Myocyte (in vitro differentiated cells): ENCODE measurements at regions not wholly inside any gene's neighbourhood (a gene's known extent, or its start where the extent isn't known, plus 50 kb on each side); places are given as distances from the start of the nearest gene placed in this dataset.

Source experiments
- DNase-seq: peaks from one replicate; pipeline ENCODE4 v3.0.0-alpha.2; 2012; ENCODE audit warnings: low read depth

GRCh38 chr3:82764521-82764920 lies 1003.1 kb upstream of the GBE1 start:
- no peak for DNase-seq

GRCh38 chr3:82761858-82762257 lies 1000.4 kb upstream of the GBE1 start:
- no peak for DNase-seq

DNA sequence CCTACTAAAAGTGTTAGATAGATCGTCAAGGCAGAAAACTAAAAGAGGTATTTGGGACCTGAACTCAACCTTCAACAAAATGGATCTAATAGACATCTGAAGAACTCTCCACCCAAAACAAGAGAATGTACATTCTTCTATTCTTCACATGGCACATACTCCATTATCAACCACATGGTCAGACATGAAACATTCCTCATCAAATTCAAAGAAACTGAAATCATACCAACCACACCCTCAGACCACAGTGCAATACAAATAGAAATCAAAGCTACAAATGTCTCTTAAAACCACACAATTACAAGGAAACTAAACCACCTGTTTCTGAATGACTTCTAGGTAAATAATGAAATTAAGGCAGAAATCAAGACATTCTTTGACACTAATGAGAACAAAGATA lies 984.1 kb upstream of the GBE1 start:
- DNase-seq, result no peak

- no peak for DNase-seq
These were observed 981.8 kb upstream of the GBE1 start for GRCh38 chr3:82743196-82743595.

DNA sequence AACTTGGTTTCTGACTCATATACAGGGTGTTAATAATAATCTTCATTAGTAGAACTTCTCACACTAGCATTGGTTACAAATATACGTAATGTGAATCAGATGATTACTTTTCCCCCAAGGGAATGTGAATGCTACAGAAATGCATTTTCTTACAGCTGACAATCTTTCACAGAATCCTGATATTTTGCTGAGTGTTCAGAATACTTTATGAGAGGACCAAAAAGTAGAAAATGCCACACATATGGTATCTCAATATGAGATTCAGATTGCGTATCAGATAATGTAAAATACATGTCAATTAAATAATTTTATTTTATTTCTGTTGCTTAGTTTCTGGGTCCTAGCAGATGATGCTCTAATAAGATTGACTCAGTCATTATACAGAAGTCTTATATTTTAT lies 979.9 kb upstream of the GBE1 start:
- no peak for DNase-seq

DNA sequence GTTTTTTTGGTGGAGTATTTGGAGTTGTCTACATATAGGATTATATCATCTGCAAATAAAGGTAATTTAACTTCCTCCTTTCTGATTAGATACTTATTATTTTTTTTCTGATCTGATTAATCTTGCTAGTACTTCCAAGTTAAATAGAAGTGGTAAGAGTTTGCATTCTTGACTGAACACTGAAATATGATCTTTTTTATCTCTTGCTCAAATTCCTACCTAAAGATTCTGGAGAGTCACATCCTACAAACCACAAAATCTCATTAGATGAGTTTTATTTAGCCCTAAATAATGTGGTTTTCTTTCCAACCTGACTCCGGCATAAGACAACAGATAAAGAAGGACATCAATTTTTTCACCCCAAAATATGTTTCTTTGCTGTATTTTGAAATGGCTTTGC lies 977.9 kb upstream of the GBE1 start:
- DNase-seq, result no peak

GRCh38 chr3:82736696-82737277 lies 975.3 kb upstream of the GBE1 start:
- no peak for DNase-seq

DNA sequence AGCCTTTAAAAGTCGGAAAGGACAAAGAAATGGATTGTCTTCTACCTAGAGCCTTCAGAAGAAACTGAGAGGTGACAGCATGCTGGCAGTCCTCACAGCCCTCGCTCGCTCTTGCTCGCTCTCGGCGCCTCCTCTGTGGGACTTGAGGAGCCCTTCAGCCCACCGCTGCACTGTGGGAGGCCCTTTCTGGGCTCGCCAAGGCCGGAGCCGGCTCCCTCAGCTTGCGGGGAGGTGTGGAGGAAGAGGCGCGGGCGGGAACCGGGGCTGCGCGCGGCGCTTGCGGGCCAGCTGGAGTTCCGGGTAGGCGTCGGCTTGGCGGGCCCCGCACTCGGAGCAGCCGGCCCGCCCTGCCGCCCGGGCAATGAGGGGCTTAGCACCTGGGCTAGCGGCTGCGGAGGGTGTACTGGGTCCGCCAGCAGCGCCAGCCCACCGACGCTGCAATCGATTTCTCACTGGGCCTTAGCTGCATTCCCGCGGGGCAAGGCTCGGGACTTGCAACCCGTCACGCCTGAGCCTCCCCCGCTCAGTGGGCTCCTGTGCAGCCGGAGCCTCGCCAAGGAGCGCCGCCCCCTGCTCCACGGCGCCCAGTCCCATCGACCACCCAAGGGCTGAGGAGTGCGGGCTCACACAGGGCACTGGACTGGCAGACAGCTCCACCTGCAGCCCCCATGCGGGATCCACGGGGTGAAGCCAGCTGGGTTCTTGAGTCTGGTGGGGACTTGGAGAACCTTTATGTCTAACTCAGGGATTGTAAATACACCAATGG lies 953.8 kb upstream of the GBE1 start:
- DNase-seq, result no peak

DNA sequence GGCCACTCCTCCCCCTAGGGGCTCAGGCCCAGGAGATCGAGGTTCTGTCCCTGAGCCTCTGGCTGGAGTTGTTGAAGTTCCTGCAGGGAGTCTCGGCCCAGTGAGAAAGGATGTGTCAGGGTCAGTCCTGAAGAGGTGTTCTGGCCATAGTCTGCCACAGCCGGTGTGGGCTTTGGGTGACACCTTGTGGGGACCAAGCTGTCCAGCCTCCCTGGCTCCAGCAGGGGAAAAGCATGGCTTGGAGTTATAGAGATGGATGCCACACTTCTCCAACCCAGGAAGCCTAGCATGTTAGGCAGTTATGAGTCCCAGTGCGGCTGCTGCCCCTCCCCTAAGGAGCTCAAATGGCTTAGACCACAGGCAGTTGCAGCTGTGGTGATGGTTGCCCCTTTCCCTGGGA lies 945.6 kb upstream of the GBE1 start:
- DNase-seq, result no peak

- no peak for DNase-seq
These were observed 924.3 kb upstream of the GBE1 start for GRCh38 chr3:82685761-82686160.

DNA sequence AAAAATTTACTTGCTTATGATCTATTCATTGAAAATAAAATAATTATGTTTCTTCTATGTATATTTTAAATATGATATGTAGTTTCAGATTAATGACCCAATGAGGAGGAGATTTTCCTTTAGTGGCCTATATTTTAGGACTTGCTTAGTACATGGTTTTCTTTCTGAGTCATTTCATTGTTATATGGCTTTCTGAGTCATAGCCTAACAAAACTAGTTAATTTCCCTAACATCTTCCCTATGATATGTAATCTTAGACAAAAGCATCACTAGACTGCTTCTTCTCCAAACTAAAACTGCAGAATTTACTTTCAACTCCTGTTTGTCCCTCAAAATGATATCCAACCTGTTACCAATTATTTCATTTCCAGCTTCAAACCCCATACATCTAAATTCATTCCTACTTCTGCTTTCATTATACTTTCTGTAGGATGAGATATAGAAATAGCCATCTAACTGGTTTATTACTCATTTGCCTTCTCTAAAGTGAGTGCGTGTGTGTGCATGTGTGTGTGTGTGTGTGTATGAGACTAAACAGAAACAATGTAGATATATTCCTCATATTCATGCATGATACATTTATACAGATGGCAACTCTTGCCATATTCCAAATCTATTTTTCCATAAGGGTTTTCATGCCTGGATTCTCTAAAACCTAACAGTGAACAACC lies 915.0 kb upstream of the GBE1 start:
- no peak for DNase-seq

DNA sequence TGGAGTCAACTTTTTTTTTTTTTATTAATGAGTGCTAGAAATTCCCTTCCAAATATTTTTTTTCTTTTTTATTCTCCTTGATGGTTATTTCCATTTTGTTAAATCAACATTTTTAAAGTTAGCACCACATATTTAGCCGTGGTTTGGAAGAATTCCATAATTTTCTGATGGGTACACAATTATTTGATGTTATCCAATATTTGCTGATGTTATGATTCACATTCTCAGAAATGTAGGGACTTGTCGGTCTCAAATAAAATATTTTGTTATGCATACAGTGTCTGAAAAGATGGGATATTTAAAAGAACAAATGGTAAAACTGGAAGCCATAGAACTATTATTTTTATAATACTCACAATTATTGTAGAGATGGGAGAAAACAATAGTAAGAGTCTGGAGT lies 911.5 kb upstream of the GBE1 start:
- DNase-seq, result no peak

DNA sequence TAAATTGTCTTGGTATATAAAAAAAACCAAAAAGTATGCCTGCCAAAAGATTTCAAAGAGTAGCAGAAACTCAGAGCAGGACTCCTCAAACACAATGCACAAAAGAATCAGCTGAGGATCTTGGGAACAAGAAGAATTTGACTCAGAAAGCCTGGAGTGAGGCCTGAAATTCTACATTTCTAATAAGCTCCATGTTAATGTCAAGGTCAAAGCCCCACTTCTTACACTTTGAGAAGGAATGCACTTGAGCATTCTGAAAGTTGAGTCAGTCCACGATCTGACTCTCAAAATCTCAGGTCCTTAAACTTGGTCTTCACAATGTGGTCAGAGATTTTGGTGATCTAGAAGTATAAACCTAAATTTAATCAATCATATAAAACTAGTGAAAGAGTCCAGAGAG lies 910.0 kb upstream of the GBE1 start:
- DNase-seq, result no peak

DNA sequence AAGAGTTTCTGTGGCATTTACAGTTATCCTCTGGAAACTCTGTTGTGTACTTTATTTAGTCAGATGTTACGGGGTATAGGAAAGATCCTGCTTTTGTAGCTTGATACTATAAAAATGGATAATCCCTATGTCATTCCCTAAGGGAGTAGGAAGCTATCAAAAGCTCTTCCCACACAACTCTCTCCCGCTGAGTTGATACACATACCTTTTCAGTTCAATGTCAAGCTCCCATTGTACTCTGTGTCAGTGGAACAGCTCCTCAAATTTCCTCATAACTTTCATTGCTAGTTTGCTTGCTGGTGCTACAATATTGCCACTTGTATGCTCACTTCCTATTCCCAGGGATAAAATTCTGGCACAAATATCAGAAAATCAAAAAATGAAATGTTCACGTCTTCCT lies 893.3 kb upstream of the GBE1 start:
- no peak for DNase-seq

- no peak for DNase-seq
These were observed 882.5 kb upstream of the GBE1 start for GRCh38 chr3:82643948-82644347.

DNA sequence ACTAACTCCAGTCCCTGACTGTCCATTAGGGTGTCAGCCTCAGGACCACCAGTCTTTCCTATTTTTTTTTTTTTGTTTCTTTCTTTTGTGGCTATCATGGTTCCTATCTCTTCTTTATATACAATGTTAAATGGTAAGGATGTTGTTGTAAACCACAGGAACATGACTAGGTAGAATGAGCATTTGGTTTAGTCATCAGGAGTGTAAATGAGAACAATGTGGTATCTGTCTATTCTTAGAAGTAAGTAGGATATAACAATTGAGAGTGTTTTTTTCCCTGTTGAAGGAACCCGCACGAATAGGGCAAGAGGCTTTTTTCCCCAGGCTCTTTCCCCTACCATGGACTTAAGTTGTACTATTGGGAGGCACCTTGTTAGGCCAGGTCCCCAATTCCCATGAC lies 880.3 kb upstream of the GBE1 start:
- DNase-seq, result no peak

DNA sequence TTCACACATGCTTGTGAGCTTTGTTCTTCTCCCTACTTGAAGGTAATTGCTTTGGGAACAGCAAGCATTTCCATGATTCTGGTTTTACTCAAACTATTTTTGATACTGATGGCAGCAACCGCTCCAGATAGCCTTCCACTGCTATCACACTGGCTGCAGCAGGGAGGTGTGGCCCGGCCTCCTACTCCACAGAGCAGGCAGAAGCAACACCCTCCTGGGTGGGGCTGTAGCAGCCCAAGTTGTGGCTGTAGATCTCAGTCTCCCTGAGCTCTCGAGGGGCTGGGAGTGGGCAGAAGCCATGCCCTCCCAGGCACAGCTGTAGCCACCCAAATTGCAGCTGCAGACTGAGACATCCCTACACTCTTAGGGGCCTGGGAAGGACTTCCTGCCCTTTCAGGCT lies 878.8 kb upstream of the GBE1 start:
- no peak for DNase-seq

DNA sequence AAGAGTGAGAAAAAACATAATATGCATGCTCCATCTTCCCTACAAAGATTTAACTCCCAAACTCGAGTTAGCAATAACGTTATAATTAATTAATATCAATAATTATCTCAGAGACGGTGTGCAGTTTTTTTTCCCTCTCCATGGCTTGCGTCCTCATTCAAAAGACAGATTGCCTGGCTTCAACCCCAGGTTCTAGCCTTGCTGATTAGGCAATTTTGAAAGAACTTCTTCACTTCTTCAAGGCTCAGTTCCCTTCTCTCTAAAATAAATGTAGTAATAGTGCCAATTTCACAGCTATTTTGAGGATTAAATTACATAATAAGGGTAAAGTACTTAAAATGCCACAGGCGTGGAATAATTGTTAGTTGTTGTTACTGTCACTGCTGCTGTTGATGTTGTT lies 876.1 kb upstream of the GBE1 start:
- DNase-seq, result no peak

GRCh38 chr3:82636177-82636576 lies 874.7 kb upstream of the GBE1 start:
- DNase-seq, result no peak

GRCh38 chr3:82633319-82633718 lies 871.9 kb upstream of the GBE1 start:
- DNase-seq, result no peak

DNA sequence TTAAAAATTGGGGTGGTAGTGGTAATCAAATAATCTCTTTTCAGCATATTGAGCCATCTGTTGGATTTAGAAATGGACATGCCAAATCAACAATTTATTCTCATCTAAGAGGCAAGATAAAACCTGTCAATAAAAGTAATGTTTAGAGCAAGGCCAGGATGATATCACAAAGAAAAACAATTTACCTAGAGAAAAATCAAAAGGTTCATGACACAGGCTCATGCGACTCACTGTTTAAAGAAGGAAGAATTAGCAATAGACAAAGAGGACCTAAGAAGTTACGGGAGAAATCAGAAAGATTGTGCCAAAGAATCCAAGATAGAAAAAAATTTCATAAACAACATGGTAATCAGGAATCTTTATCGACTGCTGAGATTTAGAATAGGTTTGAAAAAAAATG lies 868.5 kb upstream of the GBE1 start:
- no peak for DNase-seq

DNA sequence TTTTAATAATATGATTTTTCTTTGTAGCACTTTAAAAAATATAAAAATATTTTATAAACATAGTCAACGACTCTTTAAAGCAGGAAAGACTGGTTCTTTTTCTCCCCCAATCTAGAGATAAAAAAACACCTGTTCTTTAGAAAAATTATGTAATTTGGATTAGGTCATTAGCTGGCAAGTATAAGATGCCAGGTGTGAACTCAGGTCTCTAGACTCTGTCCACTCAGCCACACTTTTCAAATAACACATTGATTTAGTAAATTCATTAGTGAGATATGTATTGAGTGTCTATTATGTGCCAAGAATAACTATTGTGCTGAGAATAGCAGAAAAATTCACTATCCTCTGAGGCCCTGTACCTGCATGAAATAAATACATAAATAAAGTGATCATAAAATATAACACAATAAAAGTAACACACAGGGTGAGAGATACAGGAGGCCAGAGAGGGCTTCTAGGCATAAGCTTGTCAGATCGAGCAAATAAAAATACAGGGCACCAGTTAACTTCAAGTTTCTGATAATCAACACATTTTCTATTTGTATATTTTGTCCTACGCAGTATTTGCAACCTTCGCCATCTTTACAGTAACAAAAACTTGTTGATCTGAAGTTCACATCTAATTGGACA lies 867.1 kb upstream of the GBE1 start:
- no peak for DNase-seq
